ENCODE measurements at regions not wholly inside any gene's neighbourhood (a gene's known extent, or its start where the extent isn't known, plus 50 kb on each side); places are given as distances from the start of the nearest gene placed in this dataset.
"Not testable (repeated sequence)": the region's sequence is repeated elsewhere in the genome, so short reads cannot be mapped to it uniquely, and the experiment has no call there.

GRCh38 chr3:127520993-127521392 is 69.5 kb downstream of the TPRA1 start:
- in situ Hi-C loops (cut with HindIII; ENCODE audit: low sequenced_read_pairs) = no loop called here

DNA sequence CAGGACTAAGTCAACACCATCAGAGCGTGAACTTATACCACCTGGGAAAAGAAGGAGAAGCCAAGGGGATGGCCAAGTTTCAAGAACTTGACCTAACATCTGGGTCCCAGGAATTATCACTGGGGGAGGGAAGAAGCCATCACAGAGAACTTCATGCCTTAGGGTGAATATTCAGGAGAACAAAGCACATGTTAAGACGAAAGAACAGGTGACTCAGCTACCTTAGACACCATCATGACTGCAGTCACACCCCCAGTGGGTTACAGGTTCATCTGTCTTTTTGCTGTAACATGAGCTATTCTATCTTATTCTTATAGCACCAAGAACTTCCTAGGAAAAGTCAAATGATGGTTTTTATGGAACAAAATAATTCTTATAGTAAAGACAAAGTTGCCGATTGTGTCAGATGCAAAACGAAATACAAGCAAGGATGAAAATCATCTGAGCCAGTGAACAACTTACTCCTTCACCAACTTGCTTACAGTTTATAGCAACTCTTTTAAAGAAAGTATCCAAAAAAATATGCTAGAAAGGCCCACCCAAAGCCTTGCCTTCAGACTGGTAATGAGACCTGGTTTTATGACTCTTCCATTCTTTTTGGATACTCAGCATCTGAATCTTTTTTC is 72.0 kb downstream of the TPRA1 start:
- in situ Hi-C loops (cut with HindIII; ENCODE audit: low sequenced_read_pairs) = no loop called here

GRCh38 chr3:127512256-127512655 is 78.3 kb downstream of the TPRA1 start:
- in situ Hi-C loops (cut with HindIII; ENCODE audit: low sequenced_read_pairs) = no loop called here

DNA sequence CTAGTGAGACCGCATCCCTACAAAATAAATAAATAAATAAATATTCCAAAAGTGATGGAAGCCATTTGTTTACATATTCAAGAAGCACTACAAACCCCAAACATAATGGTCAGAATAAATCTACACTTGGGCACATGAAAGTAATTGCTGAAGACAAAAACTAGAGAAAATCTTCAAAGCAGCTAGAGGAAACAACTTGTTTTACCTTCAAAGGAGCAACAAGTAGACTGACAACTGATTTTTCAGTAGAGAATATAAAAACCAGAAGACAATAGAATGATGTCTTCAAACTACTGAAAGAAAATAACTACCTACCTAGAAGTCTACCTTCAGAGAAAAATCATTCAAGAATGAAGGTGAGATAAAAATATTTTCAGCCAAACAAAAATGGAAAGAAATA is 89.4 kb downstream of the TPRA1 start:
- in situ Hi-C loops (cut with HindIII; ENCODE audit: low sequenced_read_pairs) = no loop called here

DNA sequence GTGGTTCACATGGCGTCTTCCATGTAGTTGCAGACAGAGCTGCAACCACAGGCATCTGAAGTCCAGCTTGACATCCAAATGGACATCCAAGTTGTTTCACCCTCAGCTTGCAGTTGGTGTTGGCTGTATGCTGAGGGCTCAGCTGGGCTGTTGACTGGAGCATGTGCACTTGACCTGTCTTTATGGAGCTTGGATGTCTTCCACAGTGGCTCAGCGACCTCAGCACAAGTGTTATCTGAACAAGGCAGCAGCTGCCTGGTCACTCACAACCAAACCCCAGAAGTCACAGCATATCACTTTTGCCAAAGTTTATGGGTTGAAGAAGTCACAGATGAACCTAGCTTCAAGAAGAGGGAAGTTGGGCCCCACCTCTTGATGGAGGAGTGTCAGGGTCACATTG is 92.9 kb downstream of the TPRA1 start:
- in situ Hi-C loops (cut with HindIII; ENCODE audit: low sequenced_read_pairs) = loop anchor here (5.0 kb wide), 1 partner anchor 50 kb away; no protein-coding TSS in a partner anchor

- in situ Hi-C loops (cut with HindIII; ENCODE audit: low sequenced_read_pairs) = loop anchor here (5.0 kb wide), 1 partner anchor 50 kb away; no protein-coding TSS in a partner anchor
Measured at GRCh38 chr3:127497166-127497565, 93.4 kb downstream of the TPRA1 start.

GRCh38 chr3:127495821-127496655 is 94.5 kb downstream of the TPRA1 start:
- in situ Hi-C loops (cut with HindIII; ENCODE audit: low sequenced_read_pairs) = loop anchor here (5.0 kb wide), 1 partner anchor 51 kb away; no protein-coding TSS in a partner anchor

- in situ Hi-C loops (cut with HindIII; ENCODE audit: low sequenced_read_pairs) = no loop called here
Measured at GRCh38 chr3:127493924-127494646, 96.4 kb downstream of the TPRA1 start.

DNA sequence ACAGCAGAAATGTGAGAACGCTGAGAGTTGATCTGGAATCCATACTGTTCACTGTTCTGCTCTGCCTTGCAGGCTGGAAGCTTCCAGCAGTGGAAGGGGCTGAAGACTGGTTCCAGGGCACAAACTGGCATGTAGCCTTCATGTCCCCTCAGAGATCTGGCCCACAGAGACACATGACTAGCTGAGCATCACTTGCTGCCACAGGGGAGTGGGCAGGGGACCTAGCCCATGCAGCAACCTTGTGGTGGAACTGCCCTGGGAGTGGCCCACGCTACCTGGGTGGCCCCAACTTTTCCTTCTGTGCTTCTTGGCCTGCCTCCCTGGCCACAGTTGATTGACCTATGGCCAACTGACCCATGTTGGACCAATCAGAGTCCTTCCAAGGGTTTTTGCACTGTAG is 98.1 kb downstream of the TPRA1 start:
- in situ Hi-C loops (cut with HindIII; ENCODE audit: low sequenced_read_pairs) = no loop called here

GRCh38 chr3:127491909-127492308 is 98.6 kb downstream of the TPRA1 start:
- in situ Hi-C loops (cut with HindIII; ENCODE audit: low sequenced_read_pairs) = no loop called here

DNA sequence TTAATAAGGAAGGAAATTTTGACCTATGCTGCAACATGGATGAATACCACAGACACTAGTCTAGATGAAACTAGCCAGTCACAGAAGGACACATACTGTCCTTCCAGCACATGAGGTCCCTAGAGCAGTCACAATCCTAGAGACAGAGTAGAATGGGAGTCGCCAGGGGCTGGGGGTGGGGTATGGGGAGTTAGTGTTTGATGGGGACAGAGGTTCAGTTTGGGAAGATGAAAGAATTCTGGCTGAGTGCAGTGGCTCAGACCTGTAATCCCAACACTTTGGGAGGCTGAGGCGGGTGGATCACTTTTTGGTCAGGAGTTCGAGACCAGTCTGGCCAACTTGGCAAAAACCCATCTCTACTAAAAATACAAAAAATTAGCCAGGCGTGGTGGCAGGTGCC is 99.2 kb downstream of the TPRA1 start:
- in situ Hi-C loops (cut with HindIII; ENCODE audit: low sequenced_read_pairs) = no loop called here

DNA sequence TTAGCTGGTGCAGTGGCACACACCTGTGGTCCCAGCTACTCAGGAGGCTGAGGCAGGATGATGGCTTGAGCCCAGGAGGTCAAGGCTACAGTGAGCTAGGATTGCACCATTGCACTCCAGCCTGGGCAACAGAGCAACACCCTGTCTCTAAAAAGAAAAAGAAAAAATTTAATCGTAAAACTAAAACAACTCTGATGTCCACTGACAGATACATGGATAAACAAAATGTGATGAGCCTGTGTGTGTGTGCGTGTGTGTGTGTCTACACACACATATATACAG is 99.6 kb downstream of the TPRA1 start:
- in situ Hi-C loops (cut with HindIII; ENCODE audit: low sequenced_read_pairs) = not testable (repeated sequence)

DNA sequence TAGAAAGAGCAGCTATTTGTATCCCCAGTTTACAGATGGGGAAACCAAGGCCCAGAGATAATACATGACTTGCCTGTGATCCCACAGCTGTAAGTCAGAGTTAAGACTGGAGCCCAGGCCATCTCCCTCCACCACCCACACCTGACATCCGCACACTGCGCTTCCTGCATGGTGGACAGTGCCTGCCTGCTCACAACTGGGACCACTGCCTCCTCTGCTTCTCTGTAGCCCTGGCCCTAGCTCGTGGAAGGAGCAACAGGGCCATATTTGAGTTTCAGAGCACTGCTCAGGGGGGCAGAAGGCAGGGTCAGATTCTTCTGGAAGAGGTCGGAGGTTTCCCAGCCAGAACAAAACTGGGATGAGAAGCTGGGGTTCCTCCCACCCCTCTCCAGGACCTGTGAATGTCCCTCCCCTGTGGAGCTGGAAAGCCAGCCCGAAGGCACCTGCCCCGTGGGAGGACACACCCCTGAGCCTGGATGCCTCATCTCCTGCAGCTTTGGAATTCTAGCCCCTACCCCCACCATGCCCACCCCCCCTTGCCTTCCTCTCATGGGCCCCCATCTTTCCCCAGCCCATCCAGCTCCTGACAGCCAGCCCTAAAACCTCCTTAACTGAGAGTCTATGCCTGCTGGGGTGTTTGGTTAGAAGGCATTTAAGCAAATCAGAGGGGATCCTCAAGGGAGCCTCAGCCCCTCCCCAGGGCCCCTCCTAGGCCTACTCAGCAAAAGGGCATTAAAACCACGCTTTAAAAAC is 100.1 kb downstream of the TPRA1 start:
- in situ Hi-C loops (cut with HindIII; ENCODE audit: low sequenced_read_pairs) = no loop called here

DNA sequence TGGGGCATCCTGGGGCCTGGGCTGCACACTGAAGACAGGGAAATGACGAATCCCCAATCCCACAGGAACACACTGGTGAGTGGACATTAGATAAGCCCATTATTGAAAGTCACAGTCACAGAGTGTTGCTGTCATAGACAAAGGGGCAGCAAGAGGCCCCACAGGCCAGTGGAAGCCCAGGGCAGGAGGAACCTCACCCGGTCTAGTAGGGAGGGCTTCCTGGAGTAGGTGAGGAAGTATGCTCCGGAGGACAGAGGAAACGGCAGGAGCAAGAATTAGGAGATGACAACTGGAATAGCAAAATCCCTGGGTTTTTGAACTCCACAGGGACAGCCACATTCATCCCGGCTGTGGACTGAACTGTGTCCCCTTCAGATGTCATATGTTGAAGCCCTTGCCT is 101.2 kb downstream of the TPRA1 start:
- in situ Hi-C loops (cut with HindIII; ENCODE audit: low sequenced_read_pairs) = no loop called here

- in situ Hi-C loops (cut with HindIII; ENCODE audit: low sequenced_read_pairs) = no loop called here
Measured at GRCh38 chr3:127488740-127489139, 101.8 kb downstream of the TPRA1 start.

DNA sequence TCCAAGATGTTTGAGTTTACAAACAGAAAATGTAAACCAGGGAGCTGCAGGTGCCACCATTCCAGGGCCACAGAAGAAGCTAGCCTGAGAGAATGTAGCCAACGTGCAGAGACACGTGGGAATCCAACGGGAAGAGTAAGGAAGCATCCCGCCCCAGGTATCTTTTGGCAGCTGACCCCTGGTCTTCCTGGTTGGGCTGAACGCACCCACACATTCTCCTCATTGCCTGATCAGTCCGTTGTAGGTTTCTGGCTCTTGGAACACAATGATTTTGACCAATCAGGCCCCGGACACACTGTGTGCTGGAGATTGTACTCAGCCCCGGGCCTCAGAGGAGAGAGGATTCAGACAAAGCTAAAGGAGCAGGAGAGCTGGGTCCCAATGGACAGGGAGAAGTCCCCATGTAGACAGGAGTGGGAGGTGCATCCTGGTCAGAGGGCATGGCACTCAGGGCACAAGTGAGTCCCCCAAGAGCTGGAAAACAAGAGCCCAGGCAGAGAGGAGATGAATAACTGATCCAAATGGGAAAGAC is 102.3 kb downstream of the TPRA1 start:
- in situ Hi-C loops (cut with HindIII; ENCODE audit: low sequenced_read_pairs) = no loop called here

DNA sequence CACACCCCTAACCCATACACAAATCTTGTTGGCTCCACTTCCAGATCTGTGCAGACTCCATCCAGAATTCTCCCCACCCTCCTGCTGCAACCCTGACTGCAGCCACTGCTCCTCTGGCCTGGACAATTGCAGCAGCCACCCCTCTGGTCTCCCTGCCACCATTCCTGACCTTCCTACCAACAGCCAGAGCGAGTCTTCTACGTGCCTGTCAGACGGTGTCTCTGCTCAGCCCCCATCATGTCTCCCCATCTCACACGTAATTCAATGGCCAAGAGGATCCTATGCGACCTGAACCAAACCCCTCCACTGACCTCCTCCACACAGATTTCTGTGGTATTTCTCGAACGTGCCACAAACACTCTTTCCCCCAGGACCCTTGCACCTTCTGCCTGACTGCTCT is 103.3 kb downstream of the TPRA1 start:
- in situ Hi-C loops (cut with HindIII; ENCODE audit: low sequenced_read_pairs) = no loop called here

- in situ Hi-C loops (cut with HindIII; ENCODE audit: low sequenced_read_pairs) = no loop called here
Measured at GRCh38 chr3:127486321-127486944, 104.1 kb downstream of the TPRA1 start.

- in situ Hi-C loops (cut with HindIII; ENCODE audit: low sequenced_read_pairs) = no loop called here
Measured at GRCh38 chr3:127485396-127486170, 105.0 kb downstream of the TPRA1 start.

Data from DLD1 (cell line).